HCT116 (cell line): ENCODE measurements at regions not wholly inside any gene's neighbourhood (a gene's known extent, or its start where the extent isn't known, plus 50 kb on each side); places are given as distances from the start of the nearest gene placed in this dataset.

Source experiments
- ATAC-seq: fragments of 200-7000 bp; cut with Tn5 transposase; 2 replicates; pipeline ENCODE4 v1.9.1; 2020; ENCODE audit warnings: mild to moderate bottlenecking, moderate library complexity
- BruUV-seq: library from RNA; stranded (reverse); fragments of 400-500 nt; replicated peaks from 2 replicates; lab custom pipeline; 2021; lab: Mats Ljungman, UMichigan
- CTCF ChIA-PET: fragments of 300-600 bp; sonication (Branson Sonifier 250); formaldehyde crosslinking; loops from one replicate; lab custom pipeline; 2021; ENCODE audit warnings: antibody characterized with exemption; lab: Charles Lee
- POLR2A ChIA-PET: fragments of 300-600, 350-600 bp; sonication (Branson Sonifier 250); formaldehyde crosslinking; loops from one replicate; lab custom pipeline; 2021; ENCODE audit warnings: antibody characterized with exemption; lab: Charles Lee
- RAD21 ChIA-PET, 2 experiments: fragments of 300-600 bp; sonication (Branson Sonifier 250); formaldehyde crosslinking; loops; one replicate each; lab custom pipeline; 2023; ENCODE audit warnings: low total read pairs in 2 of 2; ENCODE audit not compliant: uncharacterized antibody in 2 of 2, unreplicated experiment in 2 of 2, low non-redundant PET in 1 of 2; lab: Charles Lee
- DNase-seq: peaks from one replicate; pipeline ENCODE4 v3.0.0-alpha.2; 2010; ENCODE audit warnings: low read depth, low spot score
- H2AFZ ChIP-seq: fragments of 200-600 bp; shearing (Covaris generic), sonication (generic); 2 replicates; pipeline ENCODE4 v1.6.1; 2017; ENCODE audit warnings: low read depth, mixed run types, mixed read lengths, antibody characterized with exemption, low read length; ENCODE audit not compliant: poor library complexity, severe bottlenecking
- H3K27ac ChIP-seq: 2 replicates; pipeline ENCODE4 v1.5.1; 2012; ENCODE audit warnings: low read depth, low read length
- H3K27me3 ChIP-seq: fragments of 200-600 bp; sonication (generic); 2 replicates; pipeline ENCODE4 v1.6.1; 2016; ENCODE audit warnings: mixed run types, low read length, mixed read lengths; ENCODE audit not compliant: insufficient read depth
- H3K36me3 ChIP-seq, 2 experiments: fragments of 200-500 bp in 1 of 2; fragments of 200-600 bp in 1 of 2; sonication (Bioruptor generic) in 1 of 2; sonication (generic) in 1 of 2; 2 replicates each; pipeline versions ENCODE4 v1.5.1 to v1.6.1; 2014 to 2016; ENCODE audit warnings: low read length in 2 of 2, inconsistent platforms in 1 of 2, mixed read lengths in 1 of 2, mixed run types in 1 of 2; ENCODE audit not compliant: insufficient read depth in 2 of 2, control insufficient read depth in 1 of 2
- H3K4me1 ChIP-seq, 2 experiments: fragments of 200-600 bp in 1 of 2; sonication (generic) in 1 of 2; 2 replicates each; pipeline versions ENCODE4 v1.5.1 to v1.6.1; 2012 to 2017; ENCODE audit warnings: low read length in 2 of 2, inconsistent platforms in 1 of 2, mild to moderate bottlenecking in 1 of 2, mixed read lengths in 1 of 2, mixed run types in 1 of 2, moderate library complexity in 1 of 2; ENCODE audit not compliant: insufficient read depth in 2 of 2, control insufficient read depth in 1 of 2
- H3K4me2 ChIP-seq: fragments of 200-600 bp; sonication (generic); 2 replicates; pipeline ENCODE4 v1.6.1; 2017; ENCODE audit warnings: mixed run types, low read length, mixed read lengths
- H3K4me3 ChIP-seq, 2 experiments: fragments of 200-600 bp in 1 of 2; sonication (generic) in 1 of 2; replicated peaks in 1 of 2; 2 replicates each; pipeline ENCODE4 v1.5.1; 2011 to 2016; ENCODE audit warnings: low read length in 2 of 2, control low read depth in 1 of 2, low read depth in 1 of 2, mild to moderate bottlenecking in 1 of 2, mixed read lengths in 1 of 2, mixed run types in 1 of 2
- H3K79me2 ChIP-seq: fragments of 200-600 bp; sonication (generic); 2 replicates; pipeline ENCODE4 v1.6.1; 2017; ENCODE audit warnings: mild to moderate bottlenecking, mixed run types, low read length, moderate library complexity, mixed read lengths; ENCODE audit not compliant: insufficient read depth
- H3K9ac ChIP-seq: fragments of 200-600 bp; sonication (generic); 2 replicates; pipeline ENCODE4 v1.6.1; 2016; ENCODE audit warnings: low read length, mixed read lengths
- H3K9me2 ChIP-seq: fragments of 200-600 bp; sonication (generic), shearing (Covaris generic); 2 replicates; pipeline ENCODE4 v1.6.1; 2017; ENCODE audit warnings: mixed run types, mild to moderate bottlenecking, moderate library complexity; ENCODE audit not compliant: insufficient read depth
- H3K9me3 ChIP-seq, 2 experiments: fragments of 200-500 bp in 1 of 2; fragments of 200-600 bp in 1 of 2; sonication (Bioruptor generic) in 1 of 2; sonication (generic) in 1 of 2; 2 replicates each; pipeline ENCODE4 v1.6.1; 2014 to 2017; ENCODE audit warnings: low read length in 2 of 2, mixed read lengths in 2 of 2, inconsistent platforms in 1 of 2, low read depth in 1 of 2, mild to moderate bottlenecking in 1 of 2, mixed run types in 1 of 2, moderate library complexity in 1 of 2; ENCODE audit not compliant: control insufficient read depth in 1 of 2, insufficient read depth in 1 of 2
- H4K20me1 ChIP-seq: fragments of 200-600 bp; sonication (generic), shearing (Covaris generic); 2 replicates; pipeline ENCODE4 v1.6.1; 2017; ENCODE audit warnings: mixed run types, mild to moderate bottlenecking, moderate library complexity; ENCODE audit not compliant: insufficient read depth
- ATF3 ChIP-seq: IDR thresholded peaks from 2 replicates; pipeline ENCODE4 v1.6.1; 2012
- CTCF ChIP-seq, 3 experiments: fragments of 200-600 bp in 1 of 3; sonication (generic) in 1 of 3; IDR thresholded peaks in 2 of 3; conservative IDR thresholded peaks in 1 of 3; 2 replicates each; pipeline ENCODE4 v1.5.1; 2012 to 2017; ENCODE audit warnings: low read depth in 2 of 3, low read length in 2 of 3, antibody characterized with exemption in 1 of 3, borderline replicate concordance in 1 of 3, control low read depth in 1 of 3, mild to moderate bottlenecking in 1 of 3, mixed read lengths in 1 of 3, mixed run types in 1 of 3, moderate library complexity in 1 of 3; ENCODE audit not compliant: insufficient read depth in 1 of 3
- EGR1 ChIP-seq: IDR thresholded peaks from 2 replicates; pipeline ENCODE4 v1.6.1; 2012; ENCODE audit warnings: low read depth
- EZH2 ChIP-seq: fragments of 200-600 bp; sonication (generic); IDR thresholded peaks from 2 replicates; pipeline ENCODE4 v1.6.1; 2017; ENCODE audit warnings: antibody characterized with exemption, mixed run types
- FOSL1 ChIP-seq: IDR thresholded peaks from 2 replicates; pipeline ENCODE4 v1.6.1; 2012; ENCODE audit warnings: low read depth
- JUND ChIP-seq: IDR thresholded peaks from 2 replicates; pipeline ENCODE4 v1.6.1; 2012
- REST ChIP-seq: IDR thresholded peaks from 2 replicates; pipeline ENCODE4 v1.6.1; 2012; ENCODE audit warnings: low read depth
- ZNF274 ChIP-seq: fragments of 200-500 bp; sonication (Bioruptor generic); IDR thresholded peaks from 2 replicates; pipeline ENCODE4 v1.6.1; 2014; ENCODE audit warnings: mild to moderate bottlenecking, low read depth, low read length, inconsistent platforms
- intact Hi-C: fragments of 100-400 bp; cut with micrococcal nuclease; formaldehyde crosslinking; loops from 2 replicates; pipeline ENCODE4 v1.10.0; 2022

GRCh38 chr6:170173335-170173881 lies 117.5 kb downstream of the DLL1 start:
- H3K27ac ChIP-seq = no peak overlapping the region
- no peak for ATAC-seq
- intact Hi-C loops = no loop called here
- H3K9me2 ChIP-seq = no peaks in the 10 kb centered on the region
- H3K27me3 ChIP-seq = no peaks in the 10 kb centered on the region
- no peak overlapping the region for H3K4me3 ChIP-seq
- no TSS peak for BruUV-seq
- H3K4me2 ChIP-seq = no peak overlapping the region
- no peaks in the 10 kb centered on the region for H3K79me2 ChIP-seq
- POLR2A ChIA-PET = no interaction called here
- TF ChIP-seq EZH2 (no peak), JUND (no peak), CTCF (IDR thresholded peaks at IDR 0.05 in 2 of 3, conservative IDR thresholded peaks at IDR 0.05 in 1 of 3; ENCODE audit: borderline replicate concordance in 1 of 3, insufficient read depth in 1 of 3, low read depth in 2 of 3, low read length in 2 of 3) (no peak), ZNF274 (no peak), FOSL1 (no peak), EGR1 (no peak), ATF3 (no peak), REST (no peak)
- TF ChIP-seq, all 23 proteins: peak for 0
- peaks cover 0 to 17% of the 10 kb centered on the region in 2 experiments; a peak in 2 of 4 replicates for H3K9me3 ChIP-seq
- DNase-seq = no peak
- RAD21 ChIA-PET = no interaction called here
- H3K36me3 ChIP-seq = no peaks in the 10 kb centered on the region
- no peak overlapping the region for H2AFZ ChIP-seq
- H4K20me1 ChIP-seq = no peaks in the 10 kb centered on the region
- CTCF ChIA-PET = no interaction called here
- no peak overlapping the region for H3K9ac ChIP-seq
- peaks cover 11 to 22% of the 10 kb centered on the region in 2 experiments for H3K4me1 ChIP-seq
